CD4-positive, alpha-beta T cell (primary cell): ENCODE measurements at regions not wholly inside any gene's neighbourhood (a gene's known extent, or its start where the extent isn't known, plus 50 kb on each side); places are given as distances from the start of the nearest gene placed in this dataset.

ENCODE experiments used
- ATAC-seq: fragments of 200-7000 bp; cut with Tn5 transposase; one replicate; pipeline ENCODE4 v1.10.0; 2022; ENCODE audit warnings: mild to moderate bottlenecking; ENCODE audit not compliant: poor library complexity
- CTCF ChIA-PET: fragments of 350-600 bp; sonication (Branson Sonifier 250); formaldehyde crosslinking; loops from one replicate; lab custom pipeline; 2021; ENCODE audit warnings: antibody characterized with exemption, inconsistent platforms; lab: Charles Lee
- POLR2A ChIA-PET: fragments of 350-600 bp; sonication (Branson Sonifier 250); formaldehyde crosslinking; loops from one replicate; lab custom pipeline; 2021; ENCODE audit warnings: antibody characterized with exemption, inconsistent platforms; lab: Charles Lee
- DNase-seq, 14 experiments: peaks; one replicate each; pipeline ENCODE4 v3.0.0-alpha.2; 2013 to 2020; ENCODE audit warnings: mixed read lengths in 2 of 14
- H3K27ac ChIP-seq, 2 donors: one replicate each; pipeline versions ENCODE4 v1.5.1 to v1.7.0; 2013; ENCODE audit warnings: low read length in 2 of 2, low read depth in 1 of 2, mild to moderate bottlenecking in 1 of 2
- H3K27me3 ChIP-seq, 2 experiments: 1 replicate in 1 of 2; 2 replicates in 1 of 2; pipeline versions ENCODE4 v1.6.1 to v1.7.0; 2013; ENCODE audit warnings: low read length in 2 of 2, control low read depth in 1 of 2, mild to moderate bottlenecking in 1 of 2, moderate library complexity in 1 of 2; ENCODE audit not compliant: insufficient read depth in 2 of 2, control insufficient read depth in 1 of 2
- H3K36me3 ChIP-seq: one replicate; pipeline ENCODE4 v1.6.1; 2013; ENCODE audit warnings: low read length, control low read depth; ENCODE audit not compliant: insufficient read depth
- H3K4me1 ChIP-seq: one replicate; pipeline ENCODE4 v1.6.1; 2013; ENCODE audit warnings: low read length, control low read depth; ENCODE audit not compliant: insufficient read depth
- H3K4me3 ChIP-seq: one replicate; pipeline ENCODE4 v1.5.1; 2013; ENCODE audit warnings: mild to moderate bottlenecking, low read length, moderate library complexity
- H3K9me3 ChIP-seq, 2 experiments: 1 replicate in 1 of 2; 2 replicates in 1 of 2; pipeline versions ENCODE4 v1.6.1 to v1.7.0; 2013; ENCODE audit warnings: low read length in 2 of 2, mild to moderate bottlenecking in 2 of 2, control low read depth in 1 of 2, moderate library complexity in 1 of 2; ENCODE audit not compliant: control insufficient read depth in 1 of 2, insufficient read depth in 1 of 2
- H3K27ac Mint-ChIP-seq: one replicate; pipeline ENCODE4 v1.8.0; 2020; ENCODE audit warnings: mixed read lengths
- H3K27me3 Mint-ChIP-seq: one replicate; pipeline ENCODE4 v1.8.0; 2021; ENCODE audit warnings: mixed read lengths
- H3K36me3 Mint-ChIP-seq: one replicate; pipeline ENCODE4 v1.8.0; 2021; ENCODE audit warnings: low read depth, mixed read lengths
- H3K4me1 Mint-ChIP-seq: one replicate; pipeline ENCODE4 v1.8.0; 2021; ENCODE audit warnings: low read depth, mixed read lengths
- H3K4me3 Mint-ChIP-seq: one replicate; pipeline ENCODE4 v1.8.0; 2020; ENCODE audit warnings: mild to moderate bottlenecking, mixed read lengths
- H3K9me3 Mint-ChIP-seq: one replicate; pipeline ENCODE4 v1.8.0; 2020; ENCODE audit warnings: mixed read lengths
- intact Hi-C, 2 experiments: fragments of 100-400 bp; cut with DNase I in 1 of 2; cut with micrococcal nuclease in 1 of 2; formaldehyde crosslinking; loops; one replicate each; pipeline versions ENCODE4 v1.15.1 to v1.9.0; 2023 to 2025; cut with DNase I, micrococcal nuclease
- TF ChIP-seq, protein P1 (sequence below): fragments of 200-600 bp; IDR thresholded peaks from one replicate; pipeline ENCODE4 v1.8.0; 2022; ENCODE audit warnings: antibody characterized with exemption, mild to moderate bottlenecking

DNA sequence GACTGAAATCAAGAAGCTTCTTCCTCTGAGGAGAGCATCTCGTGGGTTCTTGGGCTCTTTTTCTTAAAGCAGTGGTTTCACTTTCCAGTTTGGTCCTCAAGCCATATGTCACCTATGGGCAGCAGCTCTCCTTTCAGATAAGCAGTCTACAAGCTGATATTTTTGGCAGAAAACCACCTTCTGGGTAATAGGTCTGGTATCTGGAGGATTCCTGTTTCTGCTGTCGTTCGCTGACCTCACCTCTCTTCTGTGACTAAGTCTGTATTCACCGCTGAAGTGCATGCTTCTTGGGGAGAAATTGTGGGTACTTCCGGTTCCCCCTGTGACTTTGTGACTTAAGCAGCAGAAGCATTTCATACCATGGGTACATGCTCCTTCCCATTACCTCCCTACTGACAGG, 193.6 kb downstream of the EDN1 start:
- CTCF ChIA-PET, result no interaction called here
- ATAC-seq, result no peak
- DNase-seq, result peak in 2 of 14 experiments; percentile 17 to 19

DNA sequence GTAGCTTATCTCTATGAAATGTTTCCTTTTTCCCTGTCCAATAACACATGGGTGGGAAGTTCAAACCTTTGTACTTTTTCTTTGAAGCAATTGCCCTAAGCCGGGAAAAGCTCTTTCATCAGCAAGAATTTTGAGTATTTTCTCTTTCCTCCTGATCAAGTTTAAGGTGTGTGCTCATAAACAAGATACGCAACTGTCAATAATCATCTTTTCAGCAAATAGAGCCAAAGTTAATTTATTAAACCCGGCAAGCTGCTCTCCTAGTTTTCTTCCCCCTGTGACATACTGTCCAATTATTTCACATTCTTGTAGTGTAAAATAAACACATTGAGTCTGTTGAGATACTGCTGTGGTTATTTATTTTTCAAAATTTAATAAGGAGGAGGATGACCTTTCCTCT, 194.4 kb downstream of the EDN1 start:
- no peaks in the 10 kb centered on the region for H3K4me1 ChIP-seq
- Mint-ChIP-seq H3K9me3 (no peaks in the 10 kb centered on the region), H3K27me3 (no peaks in the 10 kb centered on the region), H3K4me1 (peaks cover 8% of the 10 kb centered on the region), H3K36me3 (no peaks in the 10 kb centered on the region), H3K4me3 (no peak overlapping the region), H3K27ac (no peak overlapping the region)
- no peak overlapping the region for H3K4me3 ChIP-seq
- no peak for ATAC-seq
- no peaks in the 10 kb centered on the region for H3K36me3 ChIP-seq
- CTCF ChIA-PET, result no interaction called here
- TF ChIP-seq, protein P1, sequence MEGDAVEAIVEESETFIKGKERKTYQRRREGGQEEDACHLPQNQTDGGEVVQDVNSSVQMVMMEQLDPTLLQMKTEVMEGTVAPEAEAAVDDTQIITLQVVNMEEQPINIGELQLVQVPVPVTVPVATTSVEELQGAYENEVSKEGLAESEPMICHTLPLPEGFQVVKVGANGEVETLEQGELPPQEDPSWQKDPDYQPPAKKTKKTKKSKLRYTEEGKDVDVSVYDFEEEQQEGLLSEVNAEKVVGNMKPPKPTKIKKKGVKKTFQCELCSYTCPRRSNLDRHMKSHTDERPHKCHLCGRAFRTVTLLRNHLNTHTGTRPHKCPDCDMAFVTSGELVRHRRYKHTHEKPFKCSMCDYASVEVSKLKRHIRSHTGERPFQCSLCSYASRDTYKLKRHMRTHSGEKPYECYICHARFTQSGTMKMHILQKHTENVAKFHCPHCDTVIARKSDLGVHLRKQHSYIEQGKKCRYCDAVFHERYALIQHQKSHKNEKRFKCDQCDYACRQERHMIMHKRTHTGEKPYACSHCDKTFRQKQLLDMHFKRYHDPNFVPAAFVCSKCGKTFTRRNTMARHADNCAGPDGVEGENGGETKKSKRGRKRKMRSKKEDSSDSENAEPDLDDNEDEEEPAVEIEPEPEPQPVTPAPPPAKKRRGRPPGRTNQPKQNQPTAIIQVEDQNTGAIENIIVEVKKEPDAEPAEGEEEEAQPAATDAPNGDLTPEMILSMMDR, result no peak
- H3K9me3 ChIP-seq, result no peaks in the 10 kb centered on the region
- H3K27ac ChIP-seq, result no peak overlapping the region
- DNase-seq, result no peak
- POLR2A ChIA-PET, result no interaction called here
- no peaks in the 10 kb centered on the region for H3K27me3 ChIP-seq
- intact Hi-C loops, result no loop called here

More for the DNA sequence above, 193.6 kb downstream of the EDN1 start:
- Mint-ChIP-seq H3K27ac (no peak overlapping the region), H3K36me3 (no peaks in the 10 kb centered on the region), H3K4me1 (peaks cover 8% of the 10 kb centered on the region), H3K9me3 (no peaks in the 10 kb centered on the region), H3K27me3 (no peaks in the 10 kb centered on the region), H3K4me3 (peak overlapping the region; percentile 37)
- intact Hi-C loops, result no loop called here
- Histone ChIP-seq H3K36me3 (no peaks in the 10 kb centered on the region), H3K4me3 (no peak overlapping the region), H3K27ac (no peak overlapping the region), H3K4me1 (no peaks in the 10 kb centered on the region), H3K27me3 (no peaks in the 10 kb centered on the region), H3K9me3 (no peaks in the 10 kb centered on the region)
- TF ChIP-seq, protein P1, result no peak
- POLR2A ChIA-PET, result no interaction called here

DNA sequence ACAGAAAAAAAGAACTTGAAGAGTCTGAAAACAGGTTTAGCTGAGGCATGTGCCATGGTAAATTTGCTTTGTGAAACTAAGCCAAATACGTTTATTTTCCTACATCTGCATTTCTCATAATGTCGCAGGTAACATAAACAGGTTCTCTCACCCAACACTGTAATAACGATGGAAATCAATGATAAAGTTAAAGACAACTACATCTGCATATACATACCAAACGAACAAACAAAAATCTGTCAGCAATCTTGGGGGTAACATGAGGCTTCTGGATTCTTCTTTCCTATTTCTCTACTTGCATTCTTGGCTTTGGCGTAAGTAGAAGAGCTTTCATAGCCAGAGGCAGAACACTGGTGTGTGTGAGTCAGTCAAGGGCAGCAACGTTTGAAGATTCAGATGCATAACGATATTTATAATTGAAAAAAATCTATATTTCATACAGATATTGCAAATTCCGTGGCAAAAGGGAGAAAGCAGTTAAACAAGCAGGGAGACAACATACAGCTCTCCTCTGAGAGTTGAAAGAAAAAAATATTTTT, 195.1 kb downstream of the EDN1 start:
- TF ChIP-seq, protein P1, result no peak
- H3K27ac ChIP-seq, result no peak overlapping the region
- no peaks in the 10 kb centered on the region for H3K36me3 Mint-ChIP-seq
- H3K4me1 Mint-ChIP-seq, result peaks cover 8% of the 10 kb centered on the region
- H3K4me1 ChIP-seq, result no peaks in the 10 kb centered on the region
- no peaks in the 10 kb centered on the region for H3K27me3 ChIP-seq
- H3K27ac Mint-ChIP-seq, result no peak overlapping the region
- no peak overlapping the region for H3K4me3 ChIP-seq
- DNase-seq (no peak), ATAC-seq (no peak)
- H3K9me3 Mint-ChIP-seq, result no peaks in the 10 kb centered on the region
- no peaks in the 10 kb centered on the region for H3K27me3 Mint-ChIP-seq
- no peaks in the 10 kb centered on the region for H3K9me3 ChIP-seq
- no peaks in the 10 kb centered on the region for H3K36me3 ChIP-seq
- ChIA-PET CTCF (no interaction called here), POLR2A (no interaction called here)
- intact Hi-C loops, result no loop called here
- H3K4me3 Mint-ChIP-seq, result no peak overlapping the region
